K562 (cell line): ENCODE measurements at regions not wholly inside any gene's neighbourhood (a gene's known extent, or its start where the extent isn't known, plus 50 kb on each side); places are given as distances from the start of the nearest gene placed in this dataset.
"Not testable (repeated sequence)": the region's sequence is repeated elsewhere in the genome, so short reads cannot be mapped to it uniquely, and the experiment has no call there.

ENCODE experiments used
- ATAC-seq: fragments of 200-7000 bp; cut with Tn5 transposase; 3 replicates; pipeline ENCODE4 v1.9.1; 2020; ENCODE audit warnings: moderate library complexity
- BruUV-seq: library from RNA; stranded (reverse); fragments of 400-500 nt; replicated peaks from 2 replicates; lab custom pipeline; 2021; lab: Mats Ljungman, UMichigan
- CTCF ChIA-PET: fragments of 300-600 bp; formaldehyde crosslinking; extraction: SDS; loops from one replicate; lab custom pipeline; 2021; ENCODE audit warnings: low intra/inter-chr PET ratio; lab: Yijun Ruan, JAX
- POLR2A ChIA-PET: fragments of 300-600, 350-650 bp; sonication (Branson Sonifier 250); formaldehyde crosslinking; extraction: SDS; loops from one replicate; lab custom pipeline; 2021; ENCODE audit warnings: antibody characterized with exemption, inconsistent platforms; lab: Yijun Ruan, JAX
- DNase-seq, 4 experiments: peaks; one replicate each; pipeline versions ENCODE4 v3.0.0 to v3.0.0-alpha.2; 2011 to 2018; ENCODE audit warnings: low spot score in 3 of 4, mixed read lengths in 3 of 4; ENCODE audit errors: extremely low read depth in 1 of 4
- FAIRE-seq: peaks from 2 replicates; lab custom pipeline; 2011; peaks lifted over from hg19 to GRCh38; lab: Jason Lieb, UNC
- H2AFZ ChIP-seq: 2 replicates; pipeline ENCODE4 v1.6.0; 2011; ENCODE audit warnings: low read depth, low read length, control low read depth, inconsistent platforms
- H3K27ac ChIP-seq: fragments of 200-600 bp; 3 replicates; pipeline ENCODE4 v1.8.0; 2011; ENCODE audit warnings: low read depth, mild to moderate bottlenecking, control low read depth, inconsistent platforms, low read length, moderate library complexity, mixed read lengths; ENCODE audit errors: extremely low read depth
- H3K27me3 ChIP-seq, 2 experiments: fragments of 300-600 bp in 1 of 2; 2 replicates in 1 of 2; 3 replicates in 1 of 2; pipeline versions ENCODE4 v1.6.0 to v1.8.0; 2011; ENCODE audit warnings: inconsistent platforms in 2 of 2, low read length in 2 of 2, mild to moderate bottlenecking in 1 of 2, mixed read lengths in 1 of 2, moderate library complexity in 1 of 2; ENCODE audit not compliant: control insufficient read depth in 2 of 2, insufficient read depth in 2 of 2
- H3K36me3 ChIP-seq: fragments of 300-600 bp; 3 replicates; pipeline ENCODE4 v1.8.0; 2011; ENCODE audit warnings: mild to moderate bottlenecking, low read length, inconsistent platforms; ENCODE audit not compliant: control insufficient read depth, insufficient read depth
- H3K4me1 ChIP-seq, 2 experiments: fragments of 200-600 bp in 1 of 2; replicated peaks in 1 of 2; 2 replicates in 1 of 2; 3 replicates in 1 of 2; pipeline versions ENCODE4 v1.5.1 to v1.8.0; 2011; ENCODE audit warnings: inconsistent platforms in 2 of 2, low read length in 2 of 2, mild to moderate bottlenecking in 1 of 2, mixed read lengths in 1 of 2, moderate library complexity in 1 of 2; ENCODE audit not compliant: control insufficient read depth in 2 of 2, insufficient read depth in 2 of 2
- H3K4me2 ChIP-seq: 2 replicates; pipeline ENCODE4 v1.6.1; 2011; ENCODE audit warnings: low read length, control low read depth, inconsistent platforms, mixed read lengths; ENCODE audit not compliant: insufficient read depth
- H3K4me3 ChIP-seq: fragments of 200-600 bp; sonication (generic), shearing (Covaris generic); 2 replicates; pipeline ENCODE4 v1.5.1; 2016; ENCODE audit warnings: control low read depth, inconsistent platforms
- H3K79me2 ChIP-seq: fragments of 200-600 bp; 3 replicates; pipeline ENCODE4 v1.8.0; 2011; ENCODE audit warnings: low read length, inconsistent platforms; ENCODE audit not compliant: control insufficient read depth, insufficient read depth
- H3K9ac ChIP-seq, 2 experiments: 2 replicates each; pipeline versions ENCODE4 v1.6.0 to v1.6.1; 2011; ENCODE audit warnings: low read depth in 2 of 2, low read length in 2 of 2, control low read depth in 1 of 2, inconsistent platforms in 1 of 2, mild to moderate bottlenecking in 1 of 2, mixed read lengths in 1 of 2; ENCODE audit not compliant: insufficient read depth in 1 of 2
- H3K9me1 ChIP-seq: one replicate; pipeline ENCODE4 v1.6.0; 2011; ENCODE audit warnings: inconsistent platforms, mild to moderate bottlenecking, low read length, moderate library complexity; ENCODE audit not compliant: control insufficient read depth, insufficient read depth
- H3K9me3 ChIP-seq: replicated peaks from 2 replicates; pipeline ENCODE4 v1.5.1; 2011; ENCODE audit warnings: low read depth, low read length, inconsistent platforms; ENCODE audit not compliant: control insufficient read depth, insufficient read depth
- H4K20me1 ChIP-seq: replicated peaks from 2 replicates; pipeline ENCODE4 v1.6.1; 2011; ENCODE audit warnings: low read length, inconsistent platforms, mixed read lengths; ENCODE audit not compliant: control insufficient read depth, insufficient read depth
- WGBS: fragments of 100-300 bp; shearing (Covaris generic); methylation state at CpG from one replicate; pipeline ENCODE4 v1.1.6; 2016; ENCODE audit warnings: low coverage, mixed read lengths; ENCODE audit not compliant: insufficient coverage; ENCODE audit errors: missing lambda C conversion rate; 5-methylcytosine and 5-hydroxymethylcytosine counted together
- in situ Hi-C: fragments of 300-500 bp; cut with MboI; formaldehyde crosslinking; loops from 4 replicates; pipeline ENCODE4 v1.15.0; 2018; ENCODE audit warnings: inconsistent platforms, mixed read lengths
- intact Hi-C: fragments of 100-400 bp; cut with micrococcal nuclease; formaldehyde crosslinking; loops from 2 replicates; pipeline ENCODE4 v1.14.2; 2022

- FAIRE-seq, POLR2A ChIA-PET, H3K9me3 ChIP-seq, CTCF ChIA-PET, H3K4me1 ChIP-seq, H4K20me1 ChIP-seq, H3K4me2 ChIP-seq, H2AFZ ChIP-seq, H3K27me3 ChIP-seq, H3K4me3 ChIP-seq, H3K36me3 ChIP-seq, H3K9me1 ChIP-seq, DNase-seq, ATAC-seq, in situ Hi-C loops, H3K79me2 ChIP-seq, H3K27ac ChIP-seq, intact Hi-C loops, H3K9ac ChIP-seq, BruUV-seq: not testable (repeated sequence)
- WGBS = 20% methylated on average over 1 of the region's 2 CpGs
Measured at GRCh38 chr9:66812967-66813366, 87.6 kb upstream of the ZNF658 start.

- H3K9ac ChIP-seq, H4K20me1 ChIP-seq, FAIRE-seq, POLR2A ChIA-PET, ATAC-seq, H3K4me3 ChIP-seq, H3K36me3 ChIP-seq, H3K4me1 ChIP-seq, DNase-seq, H3K79me2 ChIP-seq, H3K27ac ChIP-seq, CTCF ChIA-PET, H2AFZ ChIP-seq, H3K4me2 ChIP-seq, intact Hi-C loops, H3K9me1 ChIP-seq, BruUV-seq, in situ Hi-C loops, H3K27me3 ChIP-seq, H3K9me3 ChIP-seq: not testable (repeated sequence)
- WGBS = 0% methylated on average over 2 of the region's 3 CpGs
Measured at GRCh38 chr9:66814038-66814437, 86.5 kb upstream of the ZNF658 start.

GRCh38 chr9:66819510-66819909, 81.0 kb upstream of the ZNF658 start:
- H3K36me3 ChIP-seq, H3K9me3 ChIP-seq, H3K4me1 ChIP-seq, H3K4me2 ChIP-seq, BruUV-seq, DNase-seq, H4K20me1 ChIP-seq, H3K9ac ChIP-seq, H3K4me3 ChIP-seq, POLR2A ChIA-PET, ATAC-seq, intact Hi-C loops, H3K27me3 ChIP-seq, H3K79me2 ChIP-seq, H2AFZ ChIP-seq, in situ Hi-C loops, FAIRE-seq, H3K9me1 ChIP-seq, H3K27ac ChIP-seq, CTCF ChIA-PET: not testable (repeated sequence)

- H3K36me3 ChIP-seq, H3K27ac ChIP-seq, H3K9ac ChIP-seq, FAIRE-seq, H3K4me3 ChIP-seq, H3K79me2 ChIP-seq, H3K4me2 ChIP-seq, ATAC-seq, POLR2A ChIA-PET, H3K27me3 ChIP-seq, H3K9me3 ChIP-seq, in situ Hi-C loops, H3K9me1 ChIP-seq, H2AFZ ChIP-seq, H3K4me1 ChIP-seq, CTCF ChIA-PET, DNase-seq, H4K20me1 ChIP-seq, BruUV-seq, intact Hi-C loops: not testable (repeated sequence)
- WGBS = 0% methylated on average over 2 of the region's 5 CpGs
Measured at GRCh38 chr9:66820014-66820660, 80.4 kb upstream of the ZNF658 start.
